ENCODE measurements at regions not wholly inside any gene's neighbourhood (a gene's known extent, or its start where the extent isn't known, plus 50 kb on each side); places are given as distances from the start of the nearest gene placed in this dataset.

GRCh38 chr3:117191245-117191644, 481.7 kb downstream of the TUSC7 start:
- TF ChIP-seq FOXM1 (IDR thresholded peaks at IDR 0.05; ENCODE audit: borderline replicate concordance) (no peak), HDGF (IDR thresholded peaks at IDR 0.05; ENCODE audit: borderline replicate concordance) (no peak), LEF1 (IDR thresholded peaks at IDR 0.05; ENCODE audit: borderline replicate concordance) (no peak), SUZ12 (IDR thresholded peaks at IDR 0.05) (no peak), ARNT (IDR thresholded peaks at IDR 0.05) (no peak), ZNF384 (IDR thresholded peaks at IDR 0.05) (no peak), SP1 (IDR thresholded peaks at IDR 0.05) (no peak), NFRKB (IDR thresholded peaks at IDR 0.05) (no peak), ELF4 (IDR thresholded peaks at IDR 0.05) (no peak), TARDBP (IDR thresholded peaks at IDR 0.05) (no peak), FOXA1 (IDR thresholded peaks at IDR 0.05) (no peak), PKNOX1 (IDR thresholded peaks at IDR 0.05) (no peak)
